TTC549 (cell line): ENCODE measurements at regions not wholly inside any gene's neighbourhood (a gene's known extent, or its start where the extent isn't known, plus 50 kb on each side); places are given as distances from the start of the nearest gene placed in this dataset.
"Not testable (repeated sequence)": the region's sequence is repeated elsewhere in the genome, so short reads cannot be mapped to it uniquely, and the experiment has no call there.

Experiments
- FAIRE-seq: peaks from 2 replicates; lab custom pipeline; 2012; peaks lifted over from hg19 to GRCh38; lab: Jason Lieb, UNC

- FAIRE-seq, result no peak
Measured at GRCh38 chr7:67301667-67302066, 305.0 kb downstream of the TYW1 start.

- peak; percentile 86 for FAIRE-seq
Measured at GRCh38 chr7:67302113-67303039, 305.7 kb downstream of the TYW1 start.

GRCh38 chr7:67304846-67305245, 308.2 kb downstream of the TYW1 start:
- FAIRE-seq, result not testable (repeated sequence)

- no peak for FAIRE-seq
Measured at GRCh38 chr7:67306331-67306730, 309.7 kb downstream of the TYW1 start.

- no peak for FAIRE-seq
Measured at GRCh38 chr7:67309764-67310549, 313.3 kb downstream of the TYW1 start.

GRCh38 chr7:67311901-67312300, 315.3 kb downstream of the TYW1 start:
- no peak for FAIRE-seq

GRCh38 chr7:67313213-67313612, 316.6 kb downstream of the TYW1 start:
- no peak for FAIRE-seq

GRCh38 chr7:67316902-67317301, 320.3 kb downstream of the TYW1 start:
- not testable (repeated sequence) for FAIRE-seq

GRCh38 chr7:67328257-67328656, 331.6 kb downstream of the TYW1 start:
- not testable (repeated sequence) for FAIRE-seq

GRCh38 chr7:67335165-67335564, 338.5 kb downstream of the TYW1 start:
- FAIRE-seq, result not testable (repeated sequence)

- not testable (repeated sequence) for FAIRE-seq
Measured at GRCh38 chr7:67335663-67336062, 339.0 kb downstream of the TYW1 start.

- FAIRE-seq, result not testable (repeated sequence)
Measured at GRCh38 chr7:67338545-67338944, 341.9 kb downstream of the TYW1 start.

- FAIRE-seq, result no peak
Measured at GRCh38 chr7:67341153-67341768, 344.6 kb downstream of the TYW1 start.

- no peak for FAIRE-seq
Measured at GRCh38 chr7:67343114-67343513, 346.5 kb downstream of the TYW1 start.

- FAIRE-seq, result no peak
Measured at GRCh38 chr7:67343572-67343971, 346.9 kb downstream of the TYW1 start.

- no peak for FAIRE-seq
Measured at GRCh38 chr7:67344481-67345193, 348.0 kb downstream of the TYW1 start.

GRCh38 chr7:67346126-67346525, 349.5 kb downstream of the TYW1 start:
- FAIRE-seq, result no peak

- FAIRE-seq, result no peak
Measured at GRCh38 chr7:67346876-67347275, 350.2 kb downstream of the TYW1 start.

GRCh38 chr7:67348171-67348570, 351.5 kb downstream of the TYW1 start:
- no peak for FAIRE-seq

GRCh38 chr7:67357653-67358052, 361.0 kb downstream of the TYW1 start:
- FAIRE-seq, result not testable (repeated sequence)

- not testable (repeated sequence) for FAIRE-seq
Measured at GRCh38 chr7:67358316-67358715, 361.7 kb downstream of the TYW1 start.

- not testable (repeated sequence) for FAIRE-seq
Measured at GRCh38 chr7:67358738-67359137, 362.1 kb downstream of the TYW1 start.
